Activated T-helper 2 cell treated with anti-CD3 and anti-CD28 coated beads, Interferon-gamma antibody, Interleukin-2, Interleukin-4, amounts not matched to agents 10 μg/mL and 5 μg/mL and 100 μg/mL, durations not matched to agents 14 hours and 24 hours and 36 hours (primary cell): ENCODE measurements at regions not wholly inside any gene's neighbourhood (a gene's known extent, or its start where the extent isn't known, plus 50 kb on each side); places are given as distances from the start of the nearest gene placed in this dataset.
"Not testable (repeated sequence)": the region's sequence is repeated elsewhere in the genome, so short reads cannot be mapped to it uniquely, and the experiment has no call there.

ENCODE experiments used
- DNase-seq: peaks from one replicate; pipeline ENCODE4 v3.0.0; 2021; ENCODE audit warnings: low spot score
- H3K27ac Mint-ChIP-seq: one replicate; pipeline ENCODE4 v1.8.0; 2021; ENCODE audit warnings: mixed read lengths
- H3K27me3 Mint-ChIP-seq: one replicate; pipeline ENCODE4 v1.8.0; 2021; ENCODE audit warnings: low read depth, mixed read lengths
- H3K36me3 Mint-ChIP-seq: one replicate; pipeline ENCODE4 v1.8.0; 2021; ENCODE audit warnings: low read depth, mixed read lengths
- H3K4me1 Mint-ChIP-seq: one replicate; pipeline ENCODE4 v1.8.0; 2021; ENCODE audit warnings: low read depth, mixed read lengths
- H3K4me3 Mint-ChIP-seq: one replicate; pipeline ENCODE4 v1.8.0; 2021; ENCODE audit warnings: low read depth, mild to moderate bottlenecking, moderate library complexity, mixed read lengths
- H3K9me3 Mint-ChIP-seq: one replicate; pipeline ENCODE4 v1.8.0; 2021; ENCODE audit warnings: mixed read lengths
- intact Hi-C: fragments of 100-400 bp; cut with micrococcal nuclease; formaldehyde crosslinking; loops from one replicate; pipeline ENCODE4 v1.15.1; 2023

GRCh38 chrY:12212394-12212793, 488.6 kb upstream of the USP9Y start:
- intact Hi-C loops: no loop called here
- peaks cover 27% of the 10 kb centered on the region for H3K36me3 Mint-ChIP-seq
- H3K27me3 Mint-ChIP-seq: no peaks in the 10 kb centered on the region
- H3K4me3 Mint-ChIP-seq: no peak overlapping the region
- H3K4me1 Mint-ChIP-seq: peaks cover 24% of the 10 kb centered on the region
- DNase-seq: no peak
- no peak overlapping the region for H3K27ac Mint-ChIP-seq
- H3K9me3 Mint-ChIP-seq: peaks cover 64% of the 10 kb centered on the region

- Mint-ChIP-seq H3K9me3 (peaks cover 75% of the 10 kb centered on the region), H3K4me3 (no peak overlapping the region), H3K27ac (peak overlapping the region; percentile 28), H3K36me3 (peaks cover 29% of the 10 kb centered on the region), H3K4me1 (peaks cover 29% of the 10 kb centered on the region), H3K27me3 (no peaks in the 10 kb centered on the region)
- intact Hi-C loops: no loop called here
- DNase-seq: no peak
Observed at GRCh38 chrY:12215564-12216022, 485.4 kb upstream of the USP9Y start.

GRCh38 chrY:12230921-12231320, 470.1 kb upstream of the USP9Y start:
- intact Hi-C loops: no loop called here
- no peak for DNase-seq
- no peaks in the 10 kb centered on the region for H3K36me3 Mint-ChIP-seq
- no peak overlapping the region for H3K4me3 Mint-ChIP-seq
- H3K9me3 Mint-ChIP-seq: no peaks in the 10 kb centered on the region
- H3K27ac Mint-ChIP-seq: no peak overlapping the region
- no peaks in the 10 kb centered on the region for H3K4me1 Mint-ChIP-seq
- H3K27me3 Mint-ChIP-seq: no peaks in the 10 kb centered on the region

GRCh38 chrY:12236399-12236798, 464.6 kb upstream of the USP9Y start:
- intact Hi-C loops: no loop called here
- no peak overlapping the region for H3K27ac Mint-ChIP-seq
- no peaks in the 10 kb centered on the region for H3K9me3 Mint-ChIP-seq
- no peak overlapping the region for H3K4me3 Mint-ChIP-seq
- no peak for DNase-seq
- H3K27me3 Mint-ChIP-seq: no peaks in the 10 kb centered on the region
- no peaks in the 10 kb centered on the region for H3K4me1 Mint-ChIP-seq
- H3K36me3 Mint-ChIP-seq: no peaks in the 10 kb centered on the region

GRCh38 chrY:12240326-12240725, 460.7 kb upstream of the USP9Y start:
- H3K4me3 Mint-ChIP-seq, H3K27me3 Mint-ChIP-seq, intact Hi-C loops, DNase-seq, H3K27ac Mint-ChIP-seq, H3K9me3 Mint-ChIP-seq, H3K4me1 Mint-ChIP-seq, H3K36me3 Mint-ChIP-seq: not testable (repeated sequence)

- Mint-ChIP-seq H3K27ac (no peak overlapping the region), H3K4me1 (no peaks in the 10 kb centered on the region), H3K27me3 (no peaks in the 10 kb centered on the region), H3K4me3 (no peak overlapping the region), H3K9me3 (no peaks in the 10 kb centered on the region), H3K36me3 (no peaks in the 10 kb centered on the region)
- DNase-seq: no peak
- intact Hi-C loops: no loop called here
Observed at GRCh38 chrY:12244146-12244545, 456.9 kb upstream of the USP9Y start.

- intact Hi-C loops: no loop called here
- no peak overlapping the region for H3K27ac Mint-ChIP-seq
- H3K36me3 Mint-ChIP-seq: no peaks in the 10 kb centered on the region
- H3K9me3 Mint-ChIP-seq: no peaks in the 10 kb centered on the region
- H3K4me3 Mint-ChIP-seq: no peak overlapping the region
- no peaks in the 10 kb centered on the region for H3K27me3 Mint-ChIP-seq
- no peaks in the 10 kb centered on the region for H3K4me1 Mint-ChIP-seq
- no peak for DNase-seq
Observed at GRCh38 chrY:12253756-12254155, 447.3 kb upstream of the USP9Y start.

- no peak overlapping the region for H3K4me3 Mint-ChIP-seq
- H3K4me1 Mint-ChIP-seq: no peaks in the 10 kb centered on the region
- DNase-seq: no peak
- H3K9me3 Mint-ChIP-seq: no peaks in the 10 kb centered on the region
- H3K27ac Mint-ChIP-seq: no peak overlapping the region
- intact Hi-C loops: no loop called here
- no peaks in the 10 kb centered on the region for H3K36me3 Mint-ChIP-seq
- no peaks in the 10 kb centered on the region for H3K27me3 Mint-ChIP-seq
Observed at GRCh38 chrY:12271162-12271561, 429.9 kb upstream of the USP9Y start.

GRCh38 chrY:12285608-12286007, 415.4 kb upstream of the USP9Y start:
- H3K27me3 Mint-ChIP-seq: no peaks in the 10 kb centered on the region
- H3K4me1 Mint-ChIP-seq: peaks cover 11% of the 10 kb centered on the region
- H3K27ac Mint-ChIP-seq: no peak overlapping the region
- H3K4me3 Mint-ChIP-seq: no peak overlapping the region
- no peak for DNase-seq
- peaks cover 8% of the 10 kb centered on the region for H3K9me3 Mint-ChIP-seq
- intact Hi-C loops: no loop called here
- no peaks in the 10 kb centered on the region for H3K36me3 Mint-ChIP-seq

GRCh38 chrY:12288919-12289318, 412.1 kb upstream of the USP9Y start:
- Mint-ChIP-seq H3K27ac (no peak overlapping the region), H3K27me3 (no peaks in the 10 kb centered on the region), H3K4me3 (no peak overlapping the region), H3K4me1 (peaks cover 11% of the 10 kb centered on the region), H3K36me3 (no peaks in the 10 kb centered on the region), H3K9me3 (peaks cover 8% of the 10 kb centered on the region)
- DNase-seq: no peak
- intact Hi-C loops: no loop called here

GRCh38 chrY:12289415-12289814, 411.6 kb upstream of the USP9Y start:
- DNase-seq: no peak
- Mint-ChIP-seq H3K27me3 (no peaks in the 10 kb centered on the region), H3K4me1 (peaks cover 11% of the 10 kb centered on the region), H3K9me3 (peaks cover 8% of the 10 kb centered on the region), H3K4me3 (no peak overlapping the region), H3K36me3 (no peaks in the 10 kb centered on the region), H3K27ac (no peak overlapping the region)
- intact Hi-C loops: no loop called here

- Mint-ChIP-seq H3K27ac (no peak overlapping the region), H3K4me1 (peaks cover 11% of the 10 kb centered on the region), H3K36me3 (no peaks in the 10 kb centered on the region), H3K4me3 (no peak overlapping the region), H3K9me3 (no peaks in the 10 kb centered on the region), H3K27me3 (no peaks in the 10 kb centered on the region)
- intact Hi-C loops: no loop called here
- DNase-seq: no peak
Observed at GRCh38 chrY:12292542-12292941, 408.5 kb upstream of the USP9Y start.

- intact Hi-C loops: no loop called here
- no peaks in the 10 kb centered on the region for H3K27me3 Mint-ChIP-seq
- no peak overlapping the region for H3K4me3 Mint-ChIP-seq
- H3K9me3 Mint-ChIP-seq: no peaks in the 10 kb centered on the region
- H3K4me1 Mint-ChIP-seq: no peaks in the 10 kb centered on the region
- H3K36me3 Mint-ChIP-seq: no peaks in the 10 kb centered on the region
- no peak for DNase-seq
- no peak overlapping the region for H3K27ac Mint-ChIP-seq
Observed at GRCh38 chrY:12296460-12296859, 404.6 kb upstream of the USP9Y start.

- H3K9me3 Mint-ChIP-seq, H3K4me1 Mint-ChIP-seq, H3K27me3 Mint-ChIP-seq, H3K4me3 Mint-ChIP-seq, intact Hi-C loops, H3K27ac Mint-ChIP-seq, DNase-seq, H3K36me3 Mint-ChIP-seq: not testable (repeated sequence)
Observed at GRCh38 chrY:12299796-12300195, 401.2 kb upstream of the USP9Y start.
